Neural cell (in vitro differentiated cells): ENCODE measurements at regions not wholly inside any gene's neighbourhood (a gene's known extent, or its start where the extent isn't known, plus 50 kb on each side); places are given as distances from the start of the nearest gene placed in this dataset.

Experiments used
- H2AFZ ChIP-seq: fragments of 200-600, 300-800 bp; sonication (generic), shearing (Covaris generic); 2 replicates; pipeline ENCODE4 v1.6.0; 2014; ENCODE audit warnings: low read depth, mild to moderate bottlenecking, antibody characterized with exemption, low read length, moderate library complexity
- H3F3A ChIP-seq: fragments of 200-600 bp; shearing (Covaris generic); 2 replicates; pipeline ENCODE4 v1.6.1; 2016; ENCODE audit warnings: mild to moderate bottlenecking, moderate library complexity, mixed read lengths, antibody characterized with exemption, low read length; ENCODE audit not compliant: insufficient read depth, poor library complexity, severe bottlenecking
- H3K27ac ChIP-seq: fragments of 200-600, 300-800 bp; sonication (generic), shearing (Covaris generic); 2 replicates; pipeline ENCODE4 v1.5.1; 2014; ENCODE audit warnings: mild to moderate bottlenecking, low read length, moderate library complexity
- H3K27me3 ChIP-seq: fragments of 300-800, 200-600 bp; sonication (generic), shearing (Covaris generic); 2 replicates; pipeline ENCODE4 v1.6.0; 2014; ENCODE audit warnings: mild to moderate bottlenecking, low read depth, low read length, moderate library complexity; ENCODE audit not compliant: insufficient read depth
- H3K36me3 ChIP-seq: fragments of 300-800, 200-600 bp; sonication (generic), shearing (Covaris generic); 2 replicates; pipeline ENCODE4 v1.5.1; 2014; ENCODE audit warnings: mild to moderate bottlenecking, antibody characterized with exemption, low read length, moderate library complexity; ENCODE audit not compliant: insufficient read depth
- H3K4me2 ChIP-seq: fragments of 300-800, 200-600 bp; sonication (generic), shearing (Covaris generic); 2 replicates; pipeline ENCODE4 v1.6.0; 2014; ENCODE audit warnings: mild to moderate bottlenecking, low read length
- H3K4me3 ChIP-seq: fragments of 300-800, 200-600 bp; sonication (generic), shearing (Covaris generic); 2 replicates; pipeline ENCODE4 v1.5.1; 2014; ENCODE audit warnings: mild to moderate bottlenecking, low read length, moderate library complexity
- H3K79me2 ChIP-seq: fragments of 200-600 bp; shearing (Covaris generic); replicated peaks from 2 replicates; pipeline ENCODE4 v1.6.0; 2014; ENCODE audit warnings: mild to moderate bottlenecking, low read length, moderate library complexity; ENCODE audit not compliant: insufficient read depth
- H3K9ac ChIP-seq: fragments of 300-800, 200-600 bp; sonication (generic), shearing (Covaris generic); 2 replicates; pipeline ENCODE4 v1.6.1; 2016; ENCODE audit warnings: mild to moderate bottlenecking, low read length, mixed read lengths
- H3K9me2 ChIP-seq: fragments of 200-600 bp; shearing (Covaris generic); 2 replicates; pipeline ENCODE4 v1.6.1; 2016; ENCODE audit warnings: mild to moderate bottlenecking, low read length, mixed read lengths; ENCODE audit not compliant: insufficient read depth
- H3K9me3 ChIP-seq: fragments of 200-600, 300-800 bp; sonication (generic), shearing (Covaris generic); 2 replicates; pipeline ENCODE4 v1.6.1; 2016; ENCODE audit warnings: mild to moderate bottlenecking, mixed run types, low read length, moderate library complexity, mixed read lengths
- H4K20me1 ChIP-seq: fragments of 200-600 bp; shearing (Covaris generic); 2 replicates; pipeline ENCODE4 v1.6.1; 2016; ENCODE audit warnings: mild to moderate bottlenecking, mixed run types; ENCODE audit not compliant: insufficient read depth
- EP300 ChIP-seq: fragments of 450-650 bp; conservative IDR thresholded peaks from 2 replicates; pipeline ENCODE4 v1.6.1; 2014; ENCODE audit warnings: antibody characterized with exemption, mild to moderate bottlenecking, moderate library complexity; ENCODE audit not compliant: poor library complexity, severe bottlenecking
- EZH2 ChIP-seq: fragments of 200-600, 300-800 bp; shearing (Covaris generic), sonication (generic); IDR thresholded peaks from 2 replicates; pipeline ENCODE4 v1.6.1; 2014; ENCODE audit warnings: antibody characterized with exemption, low read length, borderline replicate concordance, mild to moderate bottlenecking; ENCODE audit not compliant: insufficient read depth, poor library complexity, severe bottlenecking
- MXI1 ChIP-seq: fragments of 450-650 bp; conservative IDR thresholded peaks from 2 replicates; pipeline ENCODE4 v1.6.1; 2014; ENCODE audit warnings: antibody characterized with exemption, mild to moderate bottlenecking; ENCODE audit not compliant: poor library complexity, severe bottlenecking
- POLR2AphosphoS5 ChIP-seq: IDR thresholded peaks from 2 replicates; pipeline ENCODE4 v1.6.1; 2012
- RAD21 ChIP-seq: fragments of 450-650 bp; conservative IDR thresholded peaks from 2 replicates; pipeline ENCODE4 v1.6.1; 2014; ENCODE audit warnings: antibody characterized with exemption, mild to moderate bottlenecking, moderate library complexity
- SMC3 ChIP-seq: fragments of 450-650 bp; conservative IDR thresholded peaks from 2 replicates; pipeline ENCODE4 v1.6.1; 2014; ENCODE audit warnings: antibody characterized with exemption, mild to moderate bottlenecking, moderate library complexity; ENCODE audit not compliant: poor library complexity
- TAF1 ChIP-seq: IDR thresholded peaks from 2 replicates; pipeline ENCODE4 v1.6.1; 2012; ENCODE audit warnings: low read depth
- TF ChIP-seq, protein P1 (sequence below): fragments of 450-650 bp; IDR thresholded peaks from 2 replicates; pipeline ENCODE4 v1.5.1; 2014; ENCODE audit warnings: antibody characterized with exemption, mild to moderate bottlenecking, moderate library complexity; ENCODE audit not compliant: poor library complexity, severe bottlenecking
- TF ChIP-seq, protein P2 (sequence below): IDR thresholded peaks from 2 replicates; pipeline ENCODE4 v1.6.1; 2012; ENCODE audit warnings: borderline replicate concordance

GRCh38 chr7:429828-430180 is 89.8 kb downstream of the PDGFA start:
- H3K9me2 ChIP-seq, result no peaks in the 10 kb centered on the region
- no peaks in the 10 kb centered on the region for H3K9me3 ChIP-seq
- no peaks in the 10 kb centered on the region for H3K79me2 ChIP-seq
- H3F3A ChIP-seq, result no peaks in the 10 kb centered on the region
- H3K4me3 ChIP-seq, result no peak overlapping the region
- H3K27ac ChIP-seq, result no peak overlapping the region
- H3K9ac ChIP-seq, result no peak overlapping the region
- no peaks in the 10 kb centered on the region for H3K27me3 ChIP-seq
- H3K36me3 ChIP-seq, result no peaks in the 10 kb centered on the region
- TF ChIP-seq EP300 (no peak), RAD21 (no peak), POLR2AphosphoS5 (no peak), EZH2 (no peak), MXI1 (no peak), SMC3 (no peak), TAF1 (no peak)
- TF ChIP-seq, protein P1, sequence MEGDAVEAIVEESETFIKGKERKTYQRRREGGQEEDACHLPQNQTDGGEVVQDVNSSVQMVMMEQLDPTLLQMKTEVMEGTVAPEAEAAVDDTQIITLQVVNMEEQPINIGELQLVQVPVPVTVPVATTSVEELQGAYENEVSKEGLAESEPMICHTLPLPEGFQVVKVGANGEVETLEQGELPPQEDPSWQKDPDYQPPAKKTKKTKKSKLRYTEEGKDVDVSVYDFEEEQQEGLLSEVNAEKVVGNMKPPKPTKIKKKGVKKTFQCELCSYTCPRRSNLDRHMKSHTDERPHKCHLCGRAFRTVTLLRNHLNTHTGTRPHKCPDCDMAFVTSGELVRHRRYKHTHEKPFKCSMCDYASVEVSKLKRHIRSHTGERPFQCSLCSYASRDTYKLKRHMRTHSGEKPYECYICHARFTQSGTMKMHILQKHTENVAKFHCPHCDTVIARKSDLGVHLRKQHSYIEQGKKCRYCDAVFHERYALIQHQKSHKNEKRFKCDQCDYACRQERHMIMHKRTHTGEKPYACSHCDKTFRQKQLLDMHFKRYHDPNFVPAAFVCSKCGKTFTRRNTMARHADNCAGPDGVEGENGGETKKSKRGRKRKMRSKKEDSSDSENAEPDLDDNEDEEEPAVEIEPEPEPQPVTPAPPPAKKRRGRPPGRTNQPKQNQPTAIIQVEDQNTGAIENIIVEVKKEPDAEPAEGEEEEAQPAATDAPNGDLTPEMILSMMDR, result no peak
- TF ChIP-seq, protein P2, sequence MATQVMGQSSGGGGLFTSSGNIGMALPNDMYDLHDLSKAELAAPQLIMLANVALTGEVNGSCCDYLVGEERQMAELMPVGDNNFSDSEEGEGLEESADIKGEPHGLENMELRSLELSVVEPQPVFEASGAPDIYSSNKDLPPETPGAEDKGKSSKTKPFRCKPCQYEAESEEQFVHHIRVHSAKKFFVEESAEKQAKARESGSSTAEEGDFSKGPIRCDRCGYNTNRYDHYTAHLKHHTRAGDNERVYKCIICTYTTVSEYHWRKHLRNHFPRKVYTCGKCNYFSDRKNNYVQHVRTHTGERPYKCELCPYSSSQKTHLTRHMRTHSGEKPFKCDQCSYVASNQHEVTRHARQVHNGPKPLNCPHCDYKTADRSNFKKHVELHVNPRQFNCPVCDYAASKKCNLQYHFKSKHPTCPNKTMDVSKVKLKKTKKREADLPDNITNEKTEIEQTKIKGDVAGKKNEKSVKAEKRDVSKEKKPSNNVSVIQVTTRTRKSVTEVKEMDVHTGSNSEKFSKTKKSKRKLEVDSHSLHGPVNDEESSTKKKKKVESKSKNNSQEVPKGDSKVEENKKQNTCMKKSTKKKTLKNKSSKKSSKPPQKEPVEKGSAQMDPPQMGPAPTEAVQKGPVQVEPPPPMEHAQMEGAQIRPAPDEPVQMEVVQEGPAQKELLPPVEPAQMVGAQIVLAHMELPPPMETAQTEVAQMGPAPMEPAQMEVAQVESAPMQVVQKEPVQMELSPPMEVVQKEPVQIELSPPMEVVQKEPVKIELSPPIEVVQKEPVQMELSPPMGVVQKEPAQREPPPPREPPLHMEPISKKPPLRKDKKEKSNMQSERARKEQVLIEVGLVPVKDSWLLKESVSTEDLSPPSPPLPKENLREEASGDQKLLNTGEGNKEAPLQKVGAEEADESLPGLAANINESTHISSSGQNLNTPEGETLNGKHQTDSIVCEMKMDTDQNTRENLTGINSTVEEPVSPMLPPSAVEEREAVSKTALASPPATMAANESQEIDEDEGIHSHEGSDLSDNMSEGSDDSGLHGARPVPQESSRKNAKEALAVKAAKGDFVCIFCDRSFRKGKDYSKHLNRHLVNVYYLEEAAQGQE, result no peak
- no peaks in the 10 kb centered on the region for H4K20me1 ChIP-seq
- no peak overlapping the region for H2AFZ ChIP-seq
- H3K4me2 ChIP-seq, result no peak overlapping the region

DNA sequence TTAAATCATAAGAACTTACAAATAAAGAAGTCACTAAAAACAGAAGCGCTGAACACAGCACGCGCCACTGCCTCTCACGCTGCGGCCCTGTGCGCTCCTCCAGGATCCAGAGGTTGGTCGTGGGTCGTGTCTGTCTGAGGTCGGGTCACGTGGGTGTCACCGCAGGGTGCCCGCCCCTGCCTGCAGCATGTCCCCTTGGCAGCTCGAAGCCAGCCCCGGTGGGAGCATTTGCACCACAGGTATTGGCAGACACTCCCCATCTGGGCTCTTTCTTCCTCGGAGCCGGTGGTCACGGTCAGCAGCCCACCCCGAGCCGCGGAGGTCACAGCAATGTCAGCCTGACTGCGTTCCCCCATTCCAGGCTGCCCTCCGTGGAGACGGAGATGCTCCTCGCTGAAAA is 88.6 kb downstream of the PDGFA start:
- H3F3A ChIP-seq, result no peaks in the 10 kb centered on the region
- H3K9me3 ChIP-seq, result no peaks in the 10 kb centered on the region
- no peaks in the 10 kb centered on the region for H3K79me2 ChIP-seq
- H3K9ac ChIP-seq, result no peak overlapping the region
- no peaks in the 10 kb centered on the region for H3K36me3 ChIP-seq
- H3K4me2 ChIP-seq, result no peak overlapping the region
- H3K27ac ChIP-seq, result no peak overlapping the region
- TF ChIP-seq POLR2AphosphoS5, result no peak
- no peak for TF ChIP-seq SMC3
- TF ChIP-seq, protein P2, result no peak
- TF ChIP-seq TAF1, result no peak
- TF ChIP-seq, protein P1, result no peak
- no peak for TF ChIP-seq MXI1
- TF ChIP-seq RAD21, result no peak
- no peak for TF ChIP-seq EZH2
- no peak for TF ChIP-seq EP300
- H4K20me1 ChIP-seq, result no peaks in the 10 kb centered on the region
- no peak overlapping the region for H2AFZ ChIP-seq
- H3K4me3 ChIP-seq, result no peak overlapping the region
- H3K9me2 ChIP-seq, result no peaks in the 10 kb centered on the region
- H3K27me3 ChIP-seq, result no peaks in the 10 kb centered on the region
